ENCODE measurements at regions not wholly inside any gene's neighbourhood (a gene's known extent, or its start where the extent isn't known, plus 50 kb on each side); places are given as distances from the start of the nearest gene placed in this dataset.

GRCh38 chr2:105180491-105180972, 61.0 kb upstream of the GPR45 start:
- Histone ChIP-seq H4K20me1 (ENCODE audit: insufficient read depth, low read length) (no peaks in the 10 kb centered on the region; the same call in 1 of the 2 replicates), H3K9ac (ENCODE audit: low read length) (no peak overlapping the region), H3K79me2 (ENCODE audit: low read length) (no peaks in the 10 kb centered on the region), H3K9me3 (ENCODE audit: insufficient read depth, low read length) (no peaks in the 10 kb centered on the region), H2AFZ (ENCODE audit: low read depth, low read length) (no peak overlapping the region), H3K27ac (ENCODE audit: low read length) (no peak overlapping the region), H3K27me3 (ENCODE audit: low read depth, low read length) (peaks cover 55% of the 10 kb centered on the region), H3K4me2 (ENCODE audit: low read length) (no peak overlapping the region), H3K36me3 (replicated peaks; ENCODE audit: low read depth, low read length) (no peaks in the 10 kb centered on the region), H3K4me1 (ENCODE audit: low read length) (peaks cover 20% of the 10 kb centered on the region), H3K4me3 (ENCODE audit: low read length) (no peak overlapping the region)
- no peak for TF ChIP-seq CTCF (IDR thresholded peaks at IDR 0.05; ENCODE audit: low read depth, low read length)

GRCh38 chr2:105181282-105181681, 60.3 kb upstream of the GPR45 start:
- no peak for TF ChIP-seq CTCF (IDR thresholded peaks at IDR 0.05; ENCODE audit: low read depth, low read length)
- TF ChIP-seq EZH2phosphoT487 (IDR thresholded peaks at IDR 0.05; ENCODE audit: low read depth): no peak
- no peaks in the 10 kb centered on the region for H3K79me2 ChIP-seq (ENCODE audit: low read length)
- H3K4me3 ChIP-seq (ENCODE audit: low read length): no peak overlapping the region
- no peak overlapping the region for H3K4me2 ChIP-seq (ENCODE audit: low read length)
- H3K4me1 ChIP-seq (ENCODE audit: low read length): peaks cover 20% of the 10 kb centered on the region
- H3K27ac ChIP-seq (ENCODE audit: low read length): no peak overlapping the region
- no peaks in the 10 kb centered on the region for H3K36me3 ChIP-seq (replicated peaks; ENCODE audit: low read depth, low read length)
- peaks cover 47% of the 10 kb centered on the region for H3K27me3 ChIP-seq (ENCODE audit: low read depth, low read length)
- H4K20me1 ChIP-seq (ENCODE audit: insufficient read depth, low read length): no peaks in the 10 kb centered on the region; the same call in 1 of the 2 replicates
- H3K9ac ChIP-seq (ENCODE audit: low read length): no peak overlapping the region
- no peak overlapping the region for H2AFZ ChIP-seq (ENCODE audit: low read depth, low read length)
- H3K9me3 ChIP-seq (ENCODE audit: insufficient read depth, low read length): no peaks in the 10 kb centered on the region

GRCh38 chr2:105183555-105184323, 57.8 kb upstream of the GPR45 start:
- no peaks in the 10 kb centered on the region for H3K36me3 ChIP-seq (replicated peaks; ENCODE audit: low read depth, low read length)
- peaks cover 41% of the 10 kb centered on the region for H3K27me3 ChIP-seq (ENCODE audit: low read depth, low read length)

More at GRCh38 chr2:105183555-105184323, 57.8 kb upstream of the GPR45 start:
- H4K20me1 ChIP-seq (ENCODE audit: insufficient read depth, low read length): no peaks in the 10 kb centered on the region; the same call in 1 of the 2 replicates
- peak overlapping the region; percentile 3; the same call in 1 of the 2 replicates for H3K4me3 ChIP-seq (ENCODE audit: low read length)
- H3K9me3 ChIP-seq (ENCODE audit: insufficient read depth, low read length): no peaks in the 10 kb centered on the region
- H3K4me1 ChIP-seq (ENCODE audit: low read length): peaks cover 35% of the 10 kb centered on the region
- no peaks in the 10 kb centered on the region for H3K79me2 ChIP-seq (ENCODE audit: low read length)
- H3K9ac ChIP-seq (ENCODE audit: low read length): no peak overlapping the region
- no peak overlapping the region for H2AFZ ChIP-seq (ENCODE audit: low read depth, low read length)
- TF ChIP-seq CTCF (IDR thresholded peaks at IDR 0.05; ENCODE audit: low read depth, low read length): no peak
- TF ChIP-seq EZH2phosphoT487 (IDR thresholded peaks at IDR 0.05; ENCODE audit: low read depth): no peak
- H3K4me2 ChIP-seq (ENCODE audit: low read length): peak overlapping the region; percentile 52
- no peak overlapping the region for H3K27ac ChIP-seq (ENCODE audit: low read length)

Data from OCI-LY3 (cell line).